SU-DHL-6 (cell line): ENCODE measurements at regions not wholly inside any gene's neighbourhood (a gene's known extent, or its start where the extent isn't known, plus 50 kb on each side); places are given as distances from the start of the nearest gene placed in this dataset.

Experiments
- CTCF ChIP-seq: fragments of 200-600 bp; sonication (generic); IDR thresholded peaks from one replicate; pipeline ENCODE4 v1.5.1; 2017; ENCODE audit warnings: antibody characterized with exemption, mild to moderate bottlenecking, low read length, moderate library complexity; ENCODE audit not compliant: insufficient read depth, poor library complexity, severe bottlenecking
- EZH2phosphoT487 ChIP-seq: fragments of 200-600 bp; sonication (generic), shearing (Covaris generic); conservative IDR thresholded peaks from 2 replicates; pipeline ENCODE4 v1.6.1; 2018; ENCODE audit warnings: mild to moderate bottlenecking, antibody characterized with exemption, low read length, moderate library complexity, mixed read lengths

GRCh38 chr7:53326634-53327033, 291.2 kb downstream of the POM121L12 start:
- no peak for TF ChIP-seq CTCF
- no peak for TF ChIP-seq EZH2phosphoT487
